GM10266 (cell line): ENCODE measurements at regions not wholly inside any gene's neighbourhood (a gene's known extent, or its start where the extent isn't known, plus 50 kb on each side); places are given as distances from the start of the nearest gene placed in this dataset.

Source experiments
- DNase-seq: peaks from one replicate; pipeline ENCODE4 v3.0.0; 2012; ENCODE audit errors: extremely low spot score
- CTCF ChIP-seq: IDR thresholded peaks from 2 replicates; pipeline ENCODE4 v1.5.1; 2012; ENCODE audit warnings: mild to moderate bottlenecking, low read depth; ENCODE audit not compliant: control insufficient read depth, insufficient read depth; ENCODE audit errors: missing control alignments

- TF ChIP-seq CTCF: no peak
- no peak for DNase-seq
These were observed 638.9 kb upstream of the AGA start for GRCh38 chr4:178081176-178081575.

DNA sequence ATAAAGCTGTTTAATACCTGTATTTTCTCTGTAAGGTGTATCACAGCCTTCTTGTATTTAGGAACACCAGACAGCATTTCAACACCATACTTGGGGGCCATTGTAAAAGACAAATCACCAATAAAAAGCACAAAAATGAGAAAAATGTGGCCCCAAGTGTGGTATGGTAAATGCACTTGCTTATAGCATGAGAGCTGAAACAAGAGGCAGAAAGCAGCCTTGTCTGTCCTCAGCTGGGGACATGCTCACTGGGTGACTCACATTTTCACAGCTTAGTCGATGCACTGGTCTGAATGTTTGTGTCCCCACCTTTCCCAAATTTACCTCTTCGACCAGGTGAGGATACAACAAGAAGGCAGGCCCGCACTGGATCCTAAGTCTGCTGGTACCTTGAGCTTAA, 639.7 kb upstream of the AGA start:
- no peak for TF ChIP-seq CTCF
- DNase-seq: no peak

GRCh38 chr4:178082906-178083305, 640.7 kb upstream of the AGA start:
- DNase-seq: no peak
- TF ChIP-seq CTCF: no peak

DNA sequence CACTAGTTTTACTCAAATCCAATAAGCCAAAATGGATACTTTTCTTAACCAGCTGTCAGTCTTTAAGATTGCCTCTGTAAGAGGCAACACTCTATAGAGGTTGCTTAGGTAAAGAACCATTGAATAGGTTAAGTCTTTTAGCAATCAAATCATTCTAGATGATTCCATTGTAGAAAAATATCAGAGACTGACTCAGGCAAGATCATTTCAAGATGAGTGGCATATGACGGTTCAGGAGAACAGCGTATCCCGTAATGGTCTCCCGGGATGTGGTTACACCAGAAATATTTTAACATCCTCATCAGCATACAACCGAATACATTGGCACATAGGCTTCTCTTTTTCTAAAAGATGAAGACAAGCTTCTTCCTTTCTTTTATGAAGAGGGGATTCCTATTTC, 641.7 kb upstream of the AGA start:
- TF ChIP-seq CTCF: no peak
- no peak for DNase-seq

DNA sequence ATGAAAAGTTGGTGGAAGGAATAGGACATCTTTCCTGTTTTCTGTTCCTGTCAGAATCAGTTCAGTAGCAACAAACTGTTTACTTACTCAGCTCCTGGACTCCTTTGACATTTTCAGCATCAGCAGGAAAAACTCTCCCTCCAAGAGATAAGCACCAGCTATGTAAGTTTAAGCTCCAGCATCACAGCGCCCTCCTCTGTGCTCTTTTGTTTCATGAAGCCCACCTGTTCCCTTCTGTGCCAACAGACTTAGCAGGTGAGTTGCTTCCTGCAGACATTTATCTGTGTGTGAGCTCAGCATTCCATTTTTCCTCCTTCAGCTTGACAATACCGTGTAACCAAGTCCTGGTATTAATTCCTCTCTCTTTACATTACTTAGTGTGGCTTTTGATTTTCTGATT, 644.1 kb upstream of the AGA start:
- DNase-seq: no peak
- TF ChIP-seq CTCF: no peak

- DNase-seq: no peak
These were observed 648.6 kb upstream of the AGA start for GRCh38 chr4:178090640-178091411.

DNA sequence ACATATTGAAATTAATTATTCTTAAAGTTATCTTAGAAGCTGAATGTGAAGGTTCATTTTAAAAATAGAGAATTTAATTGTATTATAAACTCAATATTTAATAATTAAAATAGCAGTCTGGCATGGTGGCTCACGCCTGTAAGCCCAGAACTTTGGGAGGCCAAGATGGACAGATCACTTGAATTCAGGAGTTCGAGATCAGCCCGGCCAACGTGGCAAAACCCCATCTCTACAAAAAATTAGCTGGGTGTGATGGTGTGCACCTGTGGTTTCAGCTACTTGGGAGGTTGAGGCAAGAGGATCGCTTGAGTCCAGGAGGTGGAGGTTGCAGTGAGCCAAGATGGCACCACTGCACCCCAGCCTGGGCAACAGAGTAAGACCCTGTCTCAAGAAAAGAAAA, 659.9 kb upstream of the AGA start:
- DNase-seq: no peak
- no peak for TF ChIP-seq CTCF

More at GRCh38 chr4:178090640-178091411, 648.6 kb upstream of the AGA start:
- TF ChIP-seq CTCF: no peak
